Pons (tissue), 1 donor: ENCODE measurements at regions not wholly inside any gene's neighbourhood (a gene's known extent, or its start where the extent isn't known, plus 50 kb on each side); places are given as distances from the start of the nearest gene placed in this dataset.
A peak's percentile ranks its signal among the peaks of the same experiment; 100 is the strongest.

ENCODE experiments used
- DNase-seq: peaks from one replicate; pipeline ENCODE4 v3.0.0-alpha.2; 2016; ENCODE audit warnings: low spot score

GRCh38 chr2:82317012-82317411 lies 2012.5 kb upstream of the LRRTM1 start:
- DNase-seq = no peak

- DNase-seq = no peak
Observed at GRCh38 chr2:82316586-82316985, 2012.0 kb upstream of the LRRTM1 start.

- peak; percentile 70 for DNase-seq
Observed at GRCh38 chr2:82314836-82315472, 2010.4 kb upstream of the LRRTM1 start.

- DNase-seq = no peak
Observed at GRCh38 chr2:82307511-82307910, 2003.0 kb upstream of the LRRTM1 start.

GRCh38 chr2:82301506-82301905 lies 1997.0 kb upstream of the LRRTM1 start:
- DNase-seq = no peak

- DNase-seq = no peak
Observed at GRCh38 chr2:82289446-82289845, 1984.9 kb upstream of the LRRTM1 start.

- DNase-seq = no peak
Observed at GRCh38 chr2:82283075-82283474, 1978.5 kb upstream of the LRRTM1 start.

- no peak for DNase-seq
Observed at GRCh38 chr2:82282111-82282882, 1977.7 kb upstream of the LRRTM1 start.

GRCh38 chr2:82279367-82279766 lies 1974.8 kb upstream of the LRRTM1 start:
- DNase-seq = no peak

- no peak for DNase-seq
Observed at GRCh38 chr2:82278416-82278815, 1973.9 kb upstream of the LRRTM1 start.

GRCh38 chr2:82275599-82275998 lies 1971.0 kb upstream of the LRRTM1 start:
- no peak for DNase-seq

- no peak for DNase-seq
Observed at GRCh38 chr2:82268446-82268845, 1963.9 kb upstream of the LRRTM1 start.

- no peak for DNase-seq
Observed at GRCh38 chr2:82260521-82260920, 1956.0 kb upstream of the LRRTM1 start.

- no peak for DNase-seq
Observed at GRCh38 chr2:82259551-82259950, 1955.0 kb upstream of the LRRTM1 start.

- no peak for DNase-seq
Observed at GRCh38 chr2:82257796-82258555, 1953.4 kb upstream of the LRRTM1 start.

GRCh38 chr2:82256983-82257632 lies 1952.6 kb upstream of the LRRTM1 start:
- DNase-seq = no peak

GRCh38 chr2:82256288-82256687 lies 1951.7 kb upstream of the LRRTM1 start:
- DNase-seq = no peak

GRCh38 chr2:82254728-82255127 lies 1950.2 kb upstream of the LRRTM1 start:
- DNase-seq = no peak

GRCh38 chr2:82246220-82246775 lies 1941.7 kb upstream of the LRRTM1 start:
- no peak for DNase-seq

GRCh38 chr2:82239176-82239575 lies 1934.6 kb upstream of the LRRTM1 start:
- no peak for DNase-seq

GRCh38 chr2:82237994-82238662 lies 1933.6 kb upstream of the LRRTM1 start:
- no peak for DNase-seq
